ENCODE measurements at regions not wholly inside any gene's neighbourhood (a gene's known extent, or its start where the extent isn't known, plus 50 kb on each side); places are given as distances from the start of the nearest gene placed in this dataset.

DNA sequence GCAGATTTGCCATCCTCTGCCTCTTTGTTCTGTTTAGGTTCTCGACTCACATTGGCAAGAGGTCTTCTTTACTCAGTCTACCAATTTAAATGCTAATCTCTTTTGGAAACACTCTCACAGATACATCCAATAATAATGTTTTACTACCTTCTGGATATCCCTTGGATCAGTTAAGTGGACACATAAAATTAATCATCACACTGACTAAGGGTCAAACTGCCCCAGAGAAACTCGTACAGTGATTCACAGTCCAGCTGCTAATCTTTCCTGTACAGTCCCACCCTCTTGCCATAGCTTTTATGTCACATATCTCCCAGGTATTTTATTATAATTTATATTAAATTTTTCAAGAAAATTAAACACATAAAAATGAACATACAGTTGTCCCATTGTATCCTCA is 360.8 kb upstream of the RGMA start:
- no peak for TF ChIP-seq GATA3 (IDR thresholded peaks at IDR 0.05; ENCODE audit: low read depth, low read length)
- no peak for TF ChIP-seq GATA2 (IDR thresholded peaks at IDR 0.05; ENCODE audit: low read depth, low read length)

All from SH-SY5Y (cell line).